ENCODE measurements at regions not wholly inside any gene's neighbourhood (a gene's known extent, or its start where the extent isn't known, plus 50 kb on each side); places are given as distances from the start of the nearest gene placed in this dataset.
"Not testable (repeated sequence)": the region's sequence is repeated elsewhere in the genome, so short reads cannot be mapped to it uniquely, and the experiment has no call there.

- peak; percentile 35 for DNase-seq
Observed at GRCh38 chr3:182284793-182285192, 508.5 kb upstream of the ATP11B start.

DNA sequence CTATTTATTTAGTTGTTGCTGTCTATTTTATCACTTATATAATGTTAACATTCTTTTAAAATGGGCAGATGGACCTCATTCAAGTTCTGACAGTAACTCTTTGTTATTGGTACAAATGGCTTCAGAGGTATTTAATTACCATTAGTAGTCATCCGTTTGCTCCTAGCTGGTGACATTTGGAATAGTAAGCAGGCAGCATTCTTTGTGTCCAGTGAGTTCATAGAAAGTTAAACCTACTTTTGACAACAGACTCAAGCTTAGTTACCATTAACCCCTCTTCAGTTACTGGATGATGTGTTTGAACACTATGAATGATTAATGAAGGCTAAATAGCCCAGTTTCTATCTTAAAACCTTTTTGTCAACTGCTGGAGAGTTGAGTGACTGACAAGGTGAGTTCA is 500.7 kb upstream of the ATP11B start:
- DNase-seq, result no peak

DNA sequence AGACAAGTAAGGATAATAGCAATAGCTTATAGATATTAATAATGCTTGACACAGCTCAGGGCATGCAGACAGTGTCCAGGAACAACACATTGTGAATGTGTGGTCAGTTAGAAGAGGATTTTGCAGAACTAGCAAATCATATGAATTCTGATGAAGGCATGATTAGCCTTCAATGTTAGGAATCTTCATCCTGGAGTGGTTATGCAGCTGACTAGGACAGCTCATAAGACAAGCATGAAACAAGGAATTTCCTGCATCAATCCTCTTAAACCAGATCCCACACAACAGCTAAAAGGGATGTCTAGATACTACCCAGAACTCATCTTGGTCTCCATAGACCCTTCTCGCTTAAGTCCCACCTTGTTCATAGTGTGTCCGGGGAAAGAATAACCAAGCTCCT is 499.0 kb upstream of the ATP11B start:
- no peak for DNase-seq

DNA sequence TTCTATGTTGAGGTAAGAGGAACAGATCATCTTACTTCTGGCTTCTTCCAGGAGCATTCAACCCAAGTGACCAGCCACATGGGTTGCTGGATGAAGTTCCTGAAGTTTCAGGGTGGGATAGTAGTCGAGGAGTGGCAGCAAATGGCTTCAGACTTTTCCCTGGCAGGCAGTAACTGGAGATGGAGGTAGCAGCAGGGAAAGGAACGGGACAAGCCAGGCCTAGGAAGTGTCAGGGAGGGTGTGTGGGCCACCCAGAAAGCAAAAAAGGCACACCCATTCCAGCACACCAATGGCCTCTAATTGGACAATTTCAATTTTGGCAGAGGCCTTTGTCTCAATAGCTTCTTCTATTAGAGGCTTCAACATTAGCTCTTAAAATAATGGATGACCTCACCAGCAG is 498.6 kb upstream of the ATP11B start:
- DNase-seq, result no peak

DNA sequence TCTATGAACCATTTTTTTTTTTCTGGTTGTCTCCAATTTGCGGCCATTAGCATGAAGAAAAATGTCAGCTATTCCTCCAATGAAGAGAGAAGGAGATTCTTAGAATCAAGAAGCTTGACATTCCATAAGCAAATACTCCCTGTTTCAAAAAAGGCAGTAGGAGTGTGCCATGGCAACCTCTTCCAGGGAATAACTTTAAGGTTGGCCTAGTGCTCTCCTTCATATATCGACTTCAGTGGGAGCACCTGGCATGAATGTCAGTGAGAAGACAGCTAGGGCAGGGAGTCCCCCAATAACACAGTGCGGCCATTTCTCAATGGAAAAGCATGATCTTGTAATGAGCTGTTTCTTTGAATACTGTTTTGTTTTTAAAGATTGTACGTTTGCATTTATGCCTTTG is 493.0 kb upstream of the ATP11B start:
- DNase-seq, result no peak

DNA sequence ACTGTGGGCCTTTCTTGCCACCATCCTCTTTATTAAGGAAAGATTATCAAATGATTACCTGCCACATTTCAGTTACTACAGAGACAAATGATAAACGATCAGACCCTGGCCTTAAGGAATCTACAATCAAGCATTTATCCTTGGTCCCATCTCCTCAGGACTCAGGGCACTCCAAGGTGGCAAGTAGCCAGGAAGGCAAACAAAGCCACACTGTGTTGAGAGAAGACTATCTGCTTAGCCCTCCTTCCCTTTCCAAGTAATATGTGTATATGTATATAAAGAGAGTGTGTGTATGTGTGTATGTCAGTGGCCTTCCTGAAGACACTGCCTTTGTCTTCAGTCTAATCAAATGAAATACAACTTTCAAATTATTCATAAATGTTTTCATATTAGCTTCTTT is 490.1 kb upstream of the ATP11B start:
- DNase-seq, result peak; percentile 13

- DNase-seq, result no peak
Observed at GRCh38 chr3:182305881-182306665, 487.2 kb upstream of the ATP11B start.

GRCh38 chr3:182308328-182308727 is 485.0 kb upstream of the ATP11B start:
- no peak for DNase-seq

- DNase-seq, result no peak
Observed at GRCh38 chr3:182309120-182309519, 484.2 kb upstream of the ATP11B start.

- no peak for DNase-seq
Observed at GRCh38 chr3:182315313-182315712, 478.0 kb upstream of the ATP11B start.

DNA sequence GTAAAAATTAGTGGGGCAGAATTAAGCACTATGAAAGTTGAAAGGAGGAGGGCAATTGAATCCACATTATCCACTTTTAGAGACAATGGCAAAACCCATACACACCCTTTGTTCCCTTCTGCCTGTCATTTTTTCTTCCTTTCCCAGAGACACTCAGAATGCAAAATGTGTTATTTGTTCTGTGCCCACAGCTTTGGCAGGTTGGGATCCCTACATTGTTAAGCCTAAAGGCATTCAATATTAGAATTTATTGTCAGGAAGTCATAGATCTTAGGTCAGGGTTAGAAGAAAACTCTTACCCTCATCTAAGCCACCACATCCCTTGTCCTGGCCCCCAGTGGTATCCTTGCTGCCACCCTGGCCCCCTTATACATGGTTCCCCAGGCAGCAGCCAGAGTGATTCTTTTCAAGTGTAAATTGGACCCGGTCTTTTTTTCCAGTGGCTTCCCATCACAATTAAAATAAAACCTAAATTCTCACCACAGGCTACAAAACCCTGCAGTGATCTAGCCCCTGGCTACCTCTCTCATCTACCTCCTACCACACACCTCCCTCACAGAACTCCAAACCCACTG is 470.1 kb upstream of the ATP11B start:
- no peak for DNase-seq

- no peak for DNase-seq
Observed at GRCh38 chr3:182323898-182324297, 469.4 kb upstream of the ATP11B start.

GRCh38 chr3:182325213-182325950 is 467.9 kb upstream of the ATP11B start:
- peak; percentile 51 for DNase-seq

DNA sequence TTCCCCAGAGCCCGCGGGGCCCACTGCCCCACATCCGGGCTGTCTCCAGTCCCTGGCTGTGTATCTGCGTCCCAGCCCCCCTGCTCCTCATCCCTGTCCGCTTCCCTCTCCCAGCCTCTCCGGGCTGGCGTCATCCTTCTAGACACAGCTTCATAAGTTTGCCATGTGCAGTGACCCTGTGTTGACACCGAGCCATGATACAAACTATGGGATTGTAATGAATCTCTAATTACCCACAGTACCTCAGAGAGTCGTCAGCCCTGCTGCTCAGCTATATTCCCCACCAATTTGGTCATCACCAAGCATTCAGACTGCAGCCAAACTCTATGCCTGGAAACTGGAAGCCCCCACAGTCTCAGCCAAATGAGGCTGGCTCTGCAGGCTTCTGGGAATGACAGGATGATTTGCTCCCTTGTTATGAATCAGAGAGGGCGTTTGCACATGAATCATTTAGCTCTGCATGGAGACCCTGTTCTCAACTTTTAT is 466.1 kb upstream of the ATP11B start:
- DNase-seq, result no peak

GRCh38 chr3:182330646-182331045 is 462.7 kb upstream of the ATP11B start:
- DNase-seq, result no peak

- no peak for DNase-seq
Observed at GRCh38 chr3:182331341-182331740, 462.0 kb upstream of the ATP11B start.

- peak; percentile 17 for DNase-seq
Observed at GRCh38 chr3:182342252-182342651, 451.1 kb upstream of the ATP11B start.

DNA sequence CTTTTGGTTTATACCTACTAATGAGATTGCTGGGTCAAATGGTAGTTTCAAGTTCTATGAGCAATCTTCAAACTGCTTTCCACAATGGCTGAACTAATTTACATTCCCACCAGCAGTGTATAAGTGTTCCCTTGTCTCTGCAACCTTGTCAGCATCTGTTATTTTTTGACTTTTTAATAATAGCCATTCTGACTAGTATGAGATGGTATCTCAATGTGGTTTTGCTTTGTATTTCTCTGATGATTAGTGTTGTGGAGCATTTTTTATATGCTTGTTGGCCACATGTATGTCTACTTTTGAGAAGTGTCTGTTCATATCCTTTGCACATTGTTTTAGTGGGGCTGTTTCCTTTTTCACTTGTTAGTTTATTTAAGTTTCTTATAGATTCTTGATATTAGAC is 449.3 kb upstream of the ATP11B start:
- DNase-seq, result not testable (repeated sequence)

GRCh38 chr3:182349051-182349450 is 444.3 kb upstream of the ATP11B start:
- no peak for DNase-seq

DNA sequence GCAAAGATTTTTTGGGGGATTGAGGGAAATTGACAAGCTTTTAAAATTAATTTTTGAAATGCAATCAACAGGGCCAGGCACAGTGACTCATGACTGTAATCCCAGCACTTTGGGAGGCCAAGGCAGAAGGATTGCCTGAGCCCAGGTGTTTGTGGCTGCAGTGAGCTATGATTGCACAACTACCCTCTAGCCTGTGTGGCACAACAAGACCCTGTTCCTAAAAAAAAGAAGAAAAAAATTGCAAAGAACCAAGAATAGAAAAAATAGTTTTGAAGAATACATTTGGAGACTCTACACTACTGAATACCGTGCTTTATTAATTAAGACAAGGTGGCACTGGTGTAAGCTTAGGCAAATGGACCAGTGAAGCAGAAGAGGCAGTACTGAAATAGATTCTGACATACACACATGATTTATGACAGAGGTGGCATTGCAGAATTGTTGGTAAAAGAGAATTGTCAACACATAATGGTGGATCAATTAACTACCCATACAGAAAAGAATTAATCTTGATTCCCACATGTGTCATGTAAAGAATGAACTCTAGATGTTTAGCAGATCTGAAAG is 443.3 kb upstream of the ATP11B start:
- DNase-seq, result no peak

- DNase-seq, result no peak
Observed at GRCh38 chr3:182357928-182358327, 435.4 kb upstream of the ATP11B start.

GRCh38 chr3:182364323-182364722 is 429.0 kb upstream of the ATP11B start:
- DNase-seq, result no peak

Data from DMS79 treated with DMSO at 0.1 percent for 48 hours (cell line).